ENCODE measurements at regions not wholly inside any gene's neighbourhood (a gene's known extent, or its start where the extent isn't known, plus 50 kb on each side); places are given as distances from the start of the nearest gene placed in this dataset.

- dilution Hi-C loops (cut with MboI; ENCODE audit: extremely low pct_ligation_motif_present, low sequenced_read_pairs), result no loop called here
- DNase-seq (ENCODE audit: low read depth, low spot score) (no peak), FAIRE-seq (no peak)
- H3K9me3 ChIP-seq (ENCODE audit: control insufficient read depth, low read depth, low read length), result no peaks in the 10 kb centered on the region
- H3K9ac ChIP-seq (ENCODE audit: control insufficient read depth, extremely low read depth, insufficient read depth, low read length), result no peak overlapping the region
- no peaks in the 10 kb centered on the region for H3K9me1 ChIP-seq (ENCODE audit: control insufficient read depth, extremely low read depth, insufficient read depth, low read length)
- H4K20me1 ChIP-seq (ENCODE audit: control insufficient read depth, extremely low read depth, insufficient read depth, low read length), result no peaks in the 10 kb centered on the region
- no peak overlapping the region for H3K4me3 ChIP-seq (ENCODE audit: control insufficient read depth in 2 of 3, extremely low read depth in 1 of 3, insufficient read depth in 2 of 3, low read depth in 1 of 3, low read length in 3 of 3)
- TF ChIP-seq EZH2 (IDR thresholded peaks at IDR 0.05; ENCODE audit: low read length) (no peak), CTCF (optimal IDR thresholded peaks at IDR 0.05 in 1 of 3, IDR thresholded peaks at IDR 0.05 in 1 of 3, conservative IDR thresholded peaks at IDR 0.05 in 1 of 3; ENCODE audit: extremely low read depth in 1 of 3, insufficient read depth in 2 of 3, low read length in 3 of 3) (no peak)
- no peaks in the 10 kb centered on the region for H3K79me2 ChIP-seq (ENCODE audit: control insufficient read depth, insufficient read depth, low read length)
- H3K36me3 ChIP-seq (ENCODE audit: control insufficient read depth in 2 of 2, extremely low read depth in 1 of 2, insufficient read depth in 2 of 2, low read length in 2 of 2), result no peaks in the 10 kb centered on the region
- no peak overlapping the region for H3K4me2 ChIP-seq (ENCODE audit: control insufficient read depth, extremely low read depth, insufficient read depth, low read depth, low read length)
- no peaks in the 10 kb centered on the region for H3K4me1 ChIP-seq (ENCODE audit: control insufficient read depth, extremely low read depth, insufficient read depth, low read length)
- H3K27me3 ChIP-seq (ENCODE audit: control insufficient read depth, extremely low read depth, insufficient read depth, low read length), result no peaks in the 10 kb centered on the region
- no peak overlapping the region for H2AFZ ChIP-seq (ENCODE audit: control insufficient read depth, low read length)
- no peak overlapping the region for H3K27ac ChIP-seq (ENCODE audit: control insufficient read depth, insufficient read depth, low read length)
Observed at GRCh38 chr3:61442696-61443095, 118.7 kb upstream of the PTPRG start.

GRCh38 chr3:61443886-61444285 lies 117.5 kb upstream of the PTPRG start:
- Histone ChIP-seq H3K79me2 (ENCODE audit: control insufficient read depth, insufficient read depth, low read length) (no peaks in the 10 kb centered on the region), H2AFZ (ENCODE audit: control insufficient read depth, low read length) (no peak overlapping the region), H3K27ac (ENCODE audit: control insufficient read depth, insufficient read depth, low read length) (no peak overlapping the region), H3K36me3 (ENCODE audit: control insufficient read depth in 2 of 2, extremely low read depth in 1 of 2, insufficient read depth in 2 of 2, low read length in 2 of 2) (no peaks in the 10 kb centered on the region), H3K9ac (ENCODE audit: control insufficient read depth, extremely low read depth, insufficient read depth, low read length) (no peak overlapping the region), H3K4me3 (ENCODE audit: control insufficient read depth in 2 of 3, extremely low read depth in 1 of 3, insufficient read depth in 2 of 3, low read depth in 1 of 3, low read length in 3 of 3) (no peak overlapping the region), H3K9me1 (ENCODE audit: control insufficient read depth, extremely low read depth, insufficient read depth, low read length) (no peaks in the 10 kb centered on the region), H4K20me1 (ENCODE audit: control insufficient read depth, extremely low read depth, insufficient read depth, low read length) (no peaks in the 10 kb centered on the region), H3K9me3 (ENCODE audit: control insufficient read depth, low read depth, low read length) (no peaks in the 10 kb centered on the region), H3K4me1 (ENCODE audit: control insufficient read depth, extremely low read depth, insufficient read depth, low read length) (no peaks in the 10 kb centered on the region), H3K27me3 (ENCODE audit: control insufficient read depth, extremely low read depth, insufficient read depth, low read length) (no peaks in the 10 kb centered on the region), H3K4me2 (ENCODE audit: control insufficient read depth, extremely low read depth, insufficient read depth, low read depth, low read length) (no peak overlapping the region)
- DNase-seq (ENCODE audit: low read depth, low spot score) (no peak), FAIRE-seq (no peak)
- dilution Hi-C loops (cut with MboI; ENCODE audit: extremely low pct_ligation_motif_present, low sequenced_read_pairs), result no loop called here
- TF ChIP-seq EZH2 (IDR thresholded peaks at IDR 0.05; ENCODE audit: low read length), result no peak
- TF ChIP-seq CTCF (optimal IDR thresholded peaks at IDR 0.05 in 1 of 3, IDR thresholded peaks at IDR 0.05 in 1 of 3, conservative IDR thresholded peaks at IDR 0.05 in 1 of 3; ENCODE audit: extremely low read depth in 1 of 3, insufficient read depth in 2 of 3, low read length in 3 of 3), result no peak
